Mesendoderm (in vitro differentiated cells): ENCODE measurements at regions not wholly inside any gene's neighbourhood (a gene's known extent, or its start where the extent isn't known, plus 50 kb on each side); places are given as distances from the start of the nearest gene placed in this dataset.
"Not testable (repeated sequence)": the region's sequence is repeated elsewhere in the genome, so short reads cannot be mapped to it uniquely, and the experiment has no call there.

Source experiments
- DNase-seq: peaks from one replicate; pipeline ENCODE4 v3.0.0; 2013
- H2AK5ac ChIP-seq: 2 replicates; pipeline ENCODE4 v1.6.1; 2013; ENCODE audit warnings: low read length, inconsistent platforms
- H2BK120ac ChIP-seq: 2 replicates; pipeline ENCODE4 v1.6.1; 2013; ENCODE audit warnings: low read depth, mild to moderate bottlenecking, low read length, moderate library complexity, mixed read lengths
- H2BK15ac ChIP-seq: replicated peaks from 2 replicates; pipeline ENCODE4 v1.6.1; 2013; ENCODE audit warnings: low read depth, mild to moderate bottlenecking, moderate library complexity
- H2BK5ac ChIP-seq: 2 replicates; pipeline ENCODE4 v1.6.1; 2013; ENCODE audit warnings: low read length, inconsistent platforms
- H3K18ac ChIP-seq: 2 replicates; pipeline ENCODE4 v1.6.1; 2013; ENCODE audit warnings: mild to moderate bottlenecking, low read length, mixed read lengths
- H3K23ac ChIP-seq: one replicate; pipeline ENCODE4 v1.6.1; 2013; ENCODE audit warnings: low read length
- H3K27ac ChIP-seq: 2 replicates; pipeline ENCODE4 v1.5.1; 2013; ENCODE audit warnings: low read depth, mild to moderate bottlenecking, inconsistent platforms, low read length, moderate library complexity
- H3K27me3 ChIP-seq: 2 replicates; pipeline ENCODE4 v1.6.1; 2013; ENCODE audit warnings: low read length, control low read depth, mild to moderate bottlenecking, inconsistent platforms; ENCODE audit not compliant: insufficient read depth, poor library complexity
- H3K36me3 ChIP-seq: 2 replicates; pipeline ENCODE4 v1.6.1; 2013; ENCODE audit warnings: low read length, inconsistent platforms; ENCODE audit not compliant: control insufficient read depth, insufficient read depth
- H3K4ac ChIP-seq: one replicate; pipeline ENCODE4 v1.6.1; 2013; ENCODE audit warnings: low read depth, mild to moderate bottlenecking, low read length, moderate library complexity
- H3K4me1 ChIP-seq: 2 replicates; pipeline ENCODE4 v1.6.1; 2013; ENCODE audit warnings: low read depth, low read length, inconsistent platforms; ENCODE audit not compliant: control insufficient read depth
- H3K4me2 ChIP-seq: 2 replicates; pipeline ENCODE4 v1.6.1; 2013; ENCODE audit warnings: low read length
- H3K4me3 ChIP-seq: 2 replicates; pipeline ENCODE4 v1.5.1; 2013; ENCODE audit warnings: mild to moderate bottlenecking, low read length
- H3K56ac ChIP-seq: one replicate; pipeline ENCODE4 v1.6.1; 2013; ENCODE audit warnings: low read length
- H3K79me1 ChIP-seq: 2 replicates; pipeline ENCODE4 v1.6.1; 2013; ENCODE audit warnings: low read length, inconsistent platforms
- H3K79me2 ChIP-seq: 2 replicates; pipeline ENCODE4 v1.6.1; 2013; ENCODE audit warnings: mild to moderate bottlenecking, low read length; ENCODE audit not compliant: control insufficient read depth, insufficient read depth
- H3K9ac ChIP-seq: 2 replicates; pipeline ENCODE4 v1.6.1; 2013; ENCODE audit warnings: low read length, inconsistent platforms
- H4K5ac ChIP-seq: one replicate; pipeline ENCODE4 v1.6.1; 2013; ENCODE audit warnings: low read length
- H4K8ac ChIP-seq: one replicate; pipeline ENCODE4 v1.6.1; 2013; ENCODE audit warnings: low read depth, mild to moderate bottlenecking, control low read depth, low read length, moderate library complexity
- WGBS: extraction: QIAGEN DNeasy Blood & Tissue Kit; methylation state at CpG from one replicate; pipeline ENCODE4 v1.1.7; 2013; ENCODE audit warnings: low lambda C conversion rate, missing lambda C conversion rate; ENCODE audit not compliant: insufficient coverage; ENCODE audit errors: extremely low coverage; 5-methylcytosine and 5-hydroxymethylcytosine counted together

- H3K4me1 ChIP-seq, H3K56ac ChIP-seq, H3K9ac ChIP-seq, H3K23ac ChIP-seq, H4K8ac ChIP-seq, H2BK5ac ChIP-seq, H2BK15ac ChIP-seq, H3K79me1 ChIP-seq, H3K36me3 ChIP-seq, H3K4me2 ChIP-seq, H3K27ac ChIP-seq, DNase-seq, H4K5ac ChIP-seq, H2AK5ac ChIP-seq, H3K18ac ChIP-seq, H3K4me3 ChIP-seq, H3K79me2 ChIP-seq, H2BK120ac ChIP-seq, H3K27me3 ChIP-seq, H3K4ac ChIP-seq: not testable (repeated sequence)
- no CpG with 5 or more reads among the region's 4 CpGs for WGBS
Measured at GRCh38 chr4:103485296-103485695, 234.5 kb downstream of the TACR3 start.

GRCh38 chr4:103484521-103484920 lies 235.3 kb downstream of the TACR3 start:
- Histone ChIP-seq H3K27me3 (no peaks in the 10 kb centered on the region), H3K4me3 (no peak overlapping the region), H3K36me3 (no peaks in the 10 kb centered on the region), H3K23ac (no peak overlapping the region), H3K56ac (no peak overlapping the region), H2AK5ac (no peak overlapping the region), H3K4me1 (no peaks in the 10 kb centered on the region), H2BK120ac (no peak overlapping the region), H3K4me2 (no peak overlapping the region), H3K4ac (no peak overlapping the region), H3K9ac (no peak overlapping the region), H2BK15ac (no peak overlapping the region), H3K79me2 (no peaks in the 10 kb centered on the region), H2BK5ac (no peak overlapping the region), H4K5ac (no peak overlapping the region), H3K18ac (no peak overlapping the region), H3K27ac (no peak overlapping the region), H3K79me1 (no peaks in the 10 kb centered on the region), H4K8ac (no peak overlapping the region)
- WGBS = no CpG with 5 or more reads among the region's 3 CpGs
- DNase-seq = no peak

- no peak overlapping the region for H3K18ac ChIP-seq
Measured at GRCh38 chr4:103482893-103483292, 236.9 kb downstream of the TACR3 start.

GRCh38 chr4:103482471-103482870 lies 237.3 kb downstream of the TACR3 start:
- no peak overlapping the region for H2BK15ac ChIP-seq
- H3K36me3 ChIP-seq = no peaks in the 10 kb centered on the region
- H2AK5ac ChIP-seq = no peak overlapping the region
- no peak overlapping the region for H3K23ac ChIP-seq
- H3K4ac ChIP-seq = no peak overlapping the region
- no peaks in the 10 kb centered on the region for H3K79me1 ChIP-seq
- no peaks in the 10 kb centered on the region for H3K79me2 ChIP-seq
- no peak overlapping the region for H3K9ac ChIP-seq
- no peak overlapping the region for H2BK120ac ChIP-seq
- no peak overlapping the region for H3K4me2 ChIP-seq
- H4K5ac ChIP-seq = no peak overlapping the region
- H3K27ac ChIP-seq = no peak overlapping the region
- WGBS = no CpG with 5 or more reads among the region's 3 CpGs
- no peak overlapping the region for H2BK5ac ChIP-seq
- H3K4me3 ChIP-seq = no peak overlapping the region
- no peak overlapping the region for H3K56ac ChIP-seq
- H3K4me1 ChIP-seq = no peaks in the 10 kb centered on the region
- no peaks in the 10 kb centered on the region for H3K27me3 ChIP-seq
- H4K8ac ChIP-seq = no peak overlapping the region
- no peak overlapping the region for H3K18ac ChIP-seq
- no peak for DNase-seq

More at GRCh38 chr4:103482893-103483292, 236.9 kb downstream of the TACR3 start:
- Histone ChIP-seq H3K4me1 (no peaks in the 10 kb centered on the region), H3K79me2 (no peaks in the 10 kb centered on the region), H3K36me3 (no peaks in the 10 kb centered on the region), H3K56ac (no peak overlapping the region), H2AK5ac (no peak overlapping the region), H3K27me3 (no peaks in the 10 kb centered on the region), H3K27ac (no peak overlapping the region), H3K4me3 (no peak overlapping the region), H3K4ac (no peak overlapping the region), H3K79me1 (no peaks in the 10 kb centered on the region), H3K4me2 (no peak overlapping the region), H3K9ac (no peak overlapping the region), H2BK15ac (no peak overlapping the region), H4K5ac (no peak overlapping the region), H4K8ac (no peak overlapping the region), H2BK120ac (no peak overlapping the region), H2BK5ac (no peak overlapping the region), H3K23ac (no peak overlapping the region)
- WGBS = no CpG with 5 or more reads among the region's 2 CpGs
- no peak for DNase-seq

- no peaks in the 10 kb centered on the region for H3K27me3 ChIP-seq
- peaks cover 3% of the 10 kb centered on the region for H3K4me1 ChIP-seq
- H3K79me2 ChIP-seq = no peaks in the 10 kb centered on the region
- peak overlapping the region; percentile 82 for H2BK120ac ChIP-seq
- no peak overlapping the region for H3K4ac ChIP-seq
- peak overlapping the region; percentile 64 for H2BK15ac ChIP-seq
- DNase-seq = peak; percentile 21
- peak overlapping the region; percentile 76 for H4K8ac ChIP-seq
- peak overlapping the region; percentile 62 for H3K56ac ChIP-seq
- H3K79me1 ChIP-seq = no peaks in the 10 kb centered on the region
- no peaks in the 10 kb centered on the region for H3K36me3 ChIP-seq
- no peak overlapping the region for H3K4me2 ChIP-seq
- no peak overlapping the region for H4K5ac ChIP-seq
- no peak overlapping the region for H3K4me3 ChIP-seq
- H3K23ac ChIP-seq = no peak overlapping the region
- H3K9ac ChIP-seq = peak overlapping the region; percentile 20
- H2AK5ac ChIP-seq = no peak overlapping the region
- peak overlapping the region; percentile 93 for H2BK5ac ChIP-seq
- peak overlapping the region; percentile 70 for H3K27ac ChIP-seq
- H3K18ac ChIP-seq = peak overlapping the region; percentile 87
- no CpG with 5 or more reads among the region's 1 CpG for WGBS
Measured at GRCh38 chr4:103478734-103479133, 241.1 kb downstream of the TACR3 start.

GRCh38 chr4:103478210-103478609 lies 241.6 kb downstream of the TACR3 start:
- Histone ChIP-seq H3K27ac (peak overlapping the region; percentile 70), H3K79me2 (no peaks in the 10 kb centered on the region), H4K8ac (no peak overlapping the region), H3K56ac (peak overlapping the region; percentile 62), H3K4me3 (no peak overlapping the region), H2BK15ac (peak overlapping the region; percentile 64), H3K9ac (no peak overlapping the region), H3K27me3 (no peaks in the 10 kb centered on the region), H3K18ac (no peak overlapping the region), H2BK5ac (peak overlapping the region; percentile 93), H3K4me1 (peaks cover 3% of the 10 kb centered on the region), H3K4ac (no peak overlapping the region), H2BK120ac (peak overlapping the region; percentile 82), H2AK5ac (no peak overlapping the region), H3K36me3 (no peaks in the 10 kb centered on the region), H3K79me1 (no peaks in the 10 kb centered on the region), H3K4me2 (no peak overlapping the region), H4K5ac (no peak overlapping the region), H3K23ac (no peak overlapping the region)
- no CpG with 5 or more reads among the region's 1 CpG for WGBS
- DNase-seq = peak; percentile 92
